Ascending aorta (tissue), 2 donors: ENCODE measurements at regions not wholly inside any gene's neighbourhood (a gene's known extent, or its start where the extent isn't known, plus 50 kb on each side); places are given as distances from the start of the nearest gene placed in this dataset.

Experiments
- DNase-seq, 2 donors: peaks; one replicate each; pipeline ENCODE4 v3.0.0-alpha.2; 2019; ENCODE audit warnings: low spot score in 2 of 2
- H3K27ac ChIP-seq, 2 donors: fragments of 200-600 bp; sonication (generic); one replicate each; pipeline ENCODE4 v1.5.1; 2016 to 2017; ENCODE audit warnings: mild to moderate bottlenecking in 1 of 2
- H3K27me3 ChIP-seq: fragments of 200-600 bp; sonication (generic); one replicate; pipeline ENCODE4 v1.5.1; 2017
- H3K36me3 ChIP-seq, 2 donors: fragments of 200-600 bp; sonication (generic); one replicate each; pipeline ENCODE4 v1.5.1; 2016
- H3K4me1 ChIP-seq, 2 donors: fragments of 200-600 bp; sonication (generic); one replicate each; pipeline ENCODE4 v1.5.1; 2016 to 2017; ENCODE audit warnings: mild to moderate bottlenecking in 1 of 2
- H3K4me3 ChIP-seq, 2 donors: fragments of 200-600 bp; sonication (generic); one replicate each; pipeline ENCODE4 v1.5.1; 2016 to 2017; ENCODE audit warnings: mild to moderate bottlenecking in 1 of 2
- H3K9me3 ChIP-seq, 2 donors: fragments of 200-600 bp; sonication (generic); one replicate each; pipeline ENCODE4 v1.5.1; 2016
- intact Hi-C: fragments of 100-400 bp; cut with DNase I; formaldehyde crosslinking; loops from one replicate; pipeline ENCODE4 v1.15.1; 2023
- TF ChIP-seq, protein P1 (sequence below), 3 experiments: fragments of 200-600 bp in 2 of 3; fragments of 450-650 bp in 1 of 3; sonication (generic) in 2 of 3; IDR thresholded peaks; one replicate each; pipeline ENCODE4 v1.5.1; 2016 to 2019; ENCODE audit warnings: antibody characterized with exemption in 3 of 3, mild to moderate bottlenecking in 1 of 3, moderate library complexity in 1 of 3

GRCh38 chr13:86426437-86426836, 627.2 kb upstream of the SLITRK6 start:
- DNase-seq: no peak
- Histone ChIP-seq H3K27ac (no peak overlapping the region), H3K36me3 (no peaks in the 10 kb centered on the region), H3K4me1 (no peaks in the 10 kb centered on the region), H3K4me3 (no peak overlapping the region), H3K9me3 (no peaks in the 10 kb centered on the region), H3K27me3 (no peaks in the 10 kb centered on the region)
- intact Hi-C loops: no loop called here
- TF ChIP-seq, protein P1, sequence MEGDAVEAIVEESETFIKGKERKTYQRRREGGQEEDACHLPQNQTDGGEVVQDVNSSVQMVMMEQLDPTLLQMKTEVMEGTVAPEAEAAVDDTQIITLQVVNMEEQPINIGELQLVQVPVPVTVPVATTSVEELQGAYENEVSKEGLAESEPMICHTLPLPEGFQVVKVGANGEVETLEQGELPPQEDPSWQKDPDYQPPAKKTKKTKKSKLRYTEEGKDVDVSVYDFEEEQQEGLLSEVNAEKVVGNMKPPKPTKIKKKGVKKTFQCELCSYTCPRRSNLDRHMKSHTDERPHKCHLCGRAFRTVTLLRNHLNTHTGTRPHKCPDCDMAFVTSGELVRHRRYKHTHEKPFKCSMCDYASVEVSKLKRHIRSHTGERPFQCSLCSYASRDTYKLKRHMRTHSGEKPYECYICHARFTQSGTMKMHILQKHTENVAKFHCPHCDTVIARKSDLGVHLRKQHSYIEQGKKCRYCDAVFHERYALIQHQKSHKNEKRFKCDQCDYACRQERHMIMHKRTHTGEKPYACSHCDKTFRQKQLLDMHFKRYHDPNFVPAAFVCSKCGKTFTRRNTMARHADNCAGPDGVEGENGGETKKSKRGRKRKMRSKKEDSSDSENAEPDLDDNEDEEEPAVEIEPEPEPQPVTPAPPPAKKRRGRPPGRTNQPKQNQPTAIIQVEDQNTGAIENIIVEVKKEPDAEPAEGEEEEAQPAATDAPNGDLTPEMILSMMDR (IDR thresholded peaks at IDR 0.05): no peak

DNA sequence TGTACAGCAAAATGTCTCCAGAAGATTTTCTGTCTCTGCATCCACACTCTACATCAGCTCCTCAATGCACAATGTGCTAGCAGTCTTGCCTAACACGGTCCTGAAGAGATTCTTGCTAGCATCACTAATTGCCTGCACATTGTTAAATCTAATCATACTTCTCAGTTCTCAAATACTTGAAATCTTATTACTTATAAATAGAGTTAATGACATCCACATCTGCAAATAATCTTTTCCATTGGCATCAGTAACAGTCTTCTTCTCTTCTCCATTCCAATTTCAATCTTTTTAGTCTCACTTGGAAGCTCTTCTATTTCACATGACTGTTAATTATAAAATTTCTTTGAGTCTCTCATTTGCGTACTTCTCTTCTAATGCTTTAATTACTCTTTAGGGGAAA, 630.5 kb upstream of the SLITRK6 start:
- no peak for DNase-seq
- no peaks in the 10 kb centered on the region for H3K27me3 ChIP-seq
- intact Hi-C loops: no loop called here
- TF ChIP-seq, protein P1 (IDR thresholded peaks at IDR 0.05): no peak
- no peak overlapping the region for H3K4me3 ChIP-seq
- H3K4me1 ChIP-seq: no peaks in the 10 kb centered on the region
- H3K27ac ChIP-seq: no peak overlapping the region
- H3K36me3 ChIP-seq: no peaks in the 10 kb centered on the region
- no peaks in the 10 kb centered on the region for H3K9me3 ChIP-seq

DNA sequence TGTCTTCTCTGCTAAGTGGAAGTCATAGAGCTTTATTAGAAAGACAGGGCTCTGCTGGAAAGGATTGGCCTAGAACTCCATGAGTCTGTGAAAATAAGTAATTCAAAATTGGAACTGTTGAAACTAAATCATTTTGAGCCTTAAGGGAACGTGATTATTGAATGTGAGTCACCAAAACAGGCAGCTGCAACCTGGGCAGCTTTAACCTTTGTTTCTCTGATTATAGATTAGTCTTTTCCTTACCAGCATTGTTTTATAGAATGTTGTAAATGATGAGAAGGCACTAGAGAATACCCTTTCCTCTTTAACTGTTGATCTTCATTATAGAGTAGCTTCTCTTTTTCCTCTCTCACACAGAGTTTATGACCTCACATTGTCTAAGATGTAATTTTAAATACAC, 638.8 kb upstream of the SLITRK6 start:
- H3K4me1 ChIP-seq: no peaks in the 10 kb centered on the region

GRCh38 chr13:86445206-86445605, 646.0 kb upstream of the SLITRK6 start:
- no peak overlapping the region for H3K27ac ChIP-seq
- no peak overlapping the region for H3K4me3 ChIP-seq
- TF ChIP-seq, protein P1 (IDR thresholded peaks at IDR 0.05): no peak
- H3K36me3 ChIP-seq: no peaks in the 10 kb centered on the region
- H3K4me1 ChIP-seq: no peaks in the 10 kb centered on the region
- intact Hi-C loops: no loop called here
- no peak for DNase-seq
- no peaks in the 10 kb centered on the region for H3K9me3 ChIP-seq
- H3K27me3 ChIP-seq: no peaks in the 10 kb centered on the region

More for the DNA sequence above, 638.8 kb upstream of the SLITRK6 start:
- no peaks in the 10 kb centered on the region for H3K27me3 ChIP-seq
- H3K4me3 ChIP-seq: no peak overlapping the region
- intact Hi-C loops: no loop called here
- no peak for DNase-seq
- TF ChIP-seq, protein P1 (IDR thresholded peaks at IDR 0.05): no peak
- H3K27ac ChIP-seq: no peak overlapping the region
- no peaks in the 10 kb centered on the region for H3K36me3 ChIP-seq
- no peaks in the 10 kb centered on the region for H3K9me3 ChIP-seq

- no peak overlapping the region for H3K4me3 ChIP-seq
- H3K27ac ChIP-seq: no peak overlapping the region
- TF ChIP-seq, protein P1 (IDR thresholded peaks at IDR 0.05): no peak
- no peak for DNase-seq
- H3K9me3 ChIP-seq: no peaks in the 10 kb centered on the region
- H3K27me3 ChIP-seq: no peaks in the 10 kb centered on the region
- H3K4me1 ChIP-seq: no peaks in the 10 kb centered on the region
- H3K36me3 ChIP-seq: no peaks in the 10 kb centered on the region
- intact Hi-C loops: no loop called here
Measured at GRCh38 chr13:86445672-86446071, 646.5 kb upstream of the SLITRK6 start.

- TF ChIP-seq, protein P1 (IDR thresholded peaks at IDR 0.05): no peak
- DNase-seq: no peak
- H3K9me3 ChIP-seq: no peaks in the 10 kb centered on the region
- H3K27me3 ChIP-seq: no peaks in the 10 kb centered on the region
- no peak overlapping the region for H3K27ac ChIP-seq
- H3K36me3 ChIP-seq: no peaks in the 10 kb centered on the region
- intact Hi-C loops: no loop called here
- H3K4me1 ChIP-seq: no peaks in the 10 kb centered on the region
- H3K4me3 ChIP-seq: no peak overlapping the region
Measured at GRCh38 chr13:86446311-86446710, 647.1 kb upstream of the SLITRK6 start.
